ENCODE measurements at regions not wholly inside any gene's neighbourhood (a gene's known extent, or its start where the extent isn't known, plus 50 kb on each side); places are given as distances from the start of the nearest gene placed in this dataset.

- H3K36me3 ChIP-seq (ENCODE audit: control insufficient read depth in 2 of 2, insufficient read depth in 1 of 2, low read length in 2 of 2): no peaks in the 10 kb centered on the region
- H3K9me3 ChIP-seq (ENCODE audit: control insufficient read depth, insufficient read depth, low read depth, low read length): no peaks in the 10 kb centered on the region
- ChIA-PET CTCF (interaction anchor here (0.6 kb wide), 1 partner anchor 740 kb away, joined by 3 read pairs; no protein-coding TSS in a partner anchor), POLR2A (no interaction called here)
- H3K4me3 ChIP-seq (ENCODE audit: low read depth, low read length): no peak overlapping the region
- no peak overlapping the region for H3K27ac ChIP-seq (ENCODE audit: extremely low read depth, low read depth, low read length)
- no peak for TF ChIP-seq ZNF114 (tag by site-specific recombination; IDR thresholded peaks at IDR 0.05)
- no peak for TF ChIP-seq OVOL3 (tag by site-specific recombination; IDR thresholded peaks at IDR 0.05)
- TF ChIP-seq ZNF747 (tag by site-specific recombination; IDR thresholded peaks at IDR 0.05): no peak
- TF ChIP-seq ZNF792 (tag by site-specific recombination; IDR thresholded peaks at IDR 0.05): no peak
- no peak for TF ChIP-seq PRDM4 (tag by site-specific recombination; IDR thresholded peaks at IDR 0.05)
- TF ChIP-seq ZBTB49 (tag by site-specific recombination; IDR thresholded peaks at IDR 0.05; ENCODE audit: low read depth): no peak
- no peak for TF ChIP-seq ZNF211 (tag by site-specific recombination; IDR thresholded peaks at IDR 0.05; ENCODE audit: low read depth)
- no peak for TF ChIP-seq ZNF311 (tag by site-specific recombination; IDR thresholded peaks at IDR 0.05; ENCODE audit: borderline replicate concordance)
- no peak for TF ChIP-seq ZNF133 (tag by site-specific recombination; IDR thresholded peaks at IDR 0.05)
- TF ChIP-seq ZNF585B (tag by site-specific recombination; IDR thresholded peaks at IDR 0.05): no peak
- TF ChIP-seq GLIS2 (tag by site-specific recombination; IDR thresholded peaks at IDR 0.05): no peak
- TF ChIP-seq AEBP2 (tag by site-specific recombination; IDR thresholded peaks at IDR 0.05; ENCODE audit: borderline replicate concordance): no peak
- H3K4me1 ChIP-seq (ENCODE audit: control insufficient read depth, insufficient read depth, low read length): no peaks in the 10 kb centered on the region
These were observed 354.1 kb downstream of the SUCLA2 start for GRCh38 chr13:47647001-47647400.

- H3K9me3 ChIP-seq (ENCODE audit: control insufficient read depth, insufficient read depth, low read depth, low read length): no peaks in the 10 kb centered on the region
- ChIA-PET CTCF (interaction anchor here (0.8 kb wide), 1 partner anchor 752 kb away, joined by 3 read pairs; no protein-coding TSS in a partner anchor), POLR2A (no interaction called here)
- TF ChIP-seq SALL2 (tag by site-specific recombination; IDR thresholded peaks at IDR 0.05; ENCODE audit: borderline replicate concordance) (no peak), SP7 (tag by site-specific recombination; IDR thresholded peaks at IDR 0.05) (no peak), ZFP69B (tag by site-specific recombination; IDR thresholded peaks at IDR 0.05) (no peak), ZBTB20 (tag by site-specific recombination; IDR thresholded peaks at IDR 0.05) (no peak), ZNF549 (tag by site-specific recombination; IDR thresholded peaks at IDR 0.05) (no peak), ZNF777 (tag by site-specific recombination; IDR thresholded peaks at IDR 0.05; ENCODE audit: borderline replicate concordance) (no peak), SP3 (tag by site-specific recombination; IDR thresholded peaks at IDR 0.05) (no peak), ZBTB26 (tag by site-specific recombination; optimal IDR thresholded peaks at IDR 0.05) (no peak), ZFP37 (tag by site-specific recombination; IDR thresholded peaks at IDR 0.05) (no peak), ZNF324 (tag by site-specific recombination; IDR thresholded peaks at IDR 0.05) (no peak), ZNF23 (tag by site-specific recombination; IDR thresholded peaks at IDR 0.05; ENCODE audit: borderline replicate concordance) (no peak), ZNF19 (tag by site-specific recombination; IDR thresholded peaks at IDR 0.05; ENCODE audit: low read depth) (no peak), KLF1 (tag by site-specific recombination; IDR thresholded peaks at IDR 0.05) (no peak)
- no peaks in the 10 kb centered on the region for H3K4me1 ChIP-seq (ENCODE audit: control insufficient read depth, insufficient read depth, low read length)
- no peak overlapping the region for H3K4me3 ChIP-seq (ENCODE audit: low read depth, low read length)
- no peaks in the 10 kb centered on the region for H3K36me3 ChIP-seq (ENCODE audit: control insufficient read depth in 2 of 2, insufficient read depth in 1 of 2, low read length in 2 of 2)
- no peak overlapping the region for H3K27ac ChIP-seq (ENCODE audit: extremely low read depth, low read depth, low read length)
These were observed 354.8 kb downstream of the SUCLA2 start for GRCh38 chr13:47646298-47646697.
